SK-N-SH treated with all-trans-retinoic acid at 6 μM for 48 hours (cell line): ENCODE measurements at regions not wholly inside any gene's neighbourhood (a gene's known extent, or its start where the extent isn't known, plus 50 kb on each side); places are given as distances from the start of the nearest gene placed in this dataset.

Experiments
- ARNTL ChIP-seq: fragments of 450-650 bp; formaldehyde crosslinking; IDR thresholded peaks from 2 replicates; pipeline ENCODE4 v1.5.0; 2020; ENCODE audit warnings: low read depth, mild to moderate bottlenecking, moderate library complexity, borderline replicate concordance
- CSDC2 ChIP-seq: fragments of 250-450 bp; sonication (Bioruptor Pico); IDR thresholded peaks from 2 replicates; pipeline ENCODE4 v1.5.0; 2020; ENCODE audit warnings: mild to moderate bottlenecking, moderate library complexity
- ISL1 ChIP-seq: fragments of 250-450 bp; sonication (Bioruptor Pico); IDR thresholded peaks from 2 replicates; pipeline ENCODE4 v2.1.2; 2022; ENCODE audit warnings: mild to moderate bottlenecking, moderate library complexity
- OSR1 ChIP-seq: fragments of 250-450 bp; sonication (Bioruptor Pico); IDR thresholded peaks from 2 replicates; pipeline ENCODE4 v1.8.0; 2022; ENCODE audit warnings: moderate library complexity, mild to moderate bottlenecking, inconsistent platforms
- RARB ChIP-seq: fragments of 250-450 bp; sonication (Bioruptor Pico); IDR thresholded peaks from 2 replicates; pipeline ENCODE4 v1.8.0; 2021; ENCODE audit warnings: mild to moderate bottlenecking, moderate library complexity
- TCF4 ChIP-seq: fragments of 250-450 bp; sonication (Bioruptor Pico); IDR thresholded peaks from 2 replicates; pipeline ENCODE4 v1.8.0; 2021; ENCODE audit warnings: mild to moderate bottlenecking, moderate library complexity, borderline replicate concordance
- ZFP3 ChIP-seq: fragments of 250-450 bp; sonication (Bioruptor Pico); IDR thresholded peaks from 2 replicates; pipeline ENCODE4 v1.5.0; 2020; ENCODE audit warnings: mild to moderate bottlenecking, moderate library complexity
- ZNF565 ChIP-seq: fragments of 450-650 bp; formaldehyde crosslinking; conservative IDR thresholded peaks from 2 replicates; pipeline ENCODE4 v1.5.0; 2020; ENCODE audit warnings: low read depth, mild to moderate bottlenecking, moderate library complexity
- ZNF70 ChIP-seq: fragments of 450-650 bp; formaldehyde crosslinking; IDR thresholded peaks from 2 replicates; pipeline ENCODE4 v1.5.0; 2020; ENCODE audit warnings: mild to moderate bottlenecking, moderate library complexity
- TF ChIP-seq, protein P1 (sequence below): fragments of 250-450 bp; sonication (Bioruptor Pico); IDR thresholded peaks from 2 replicates; pipeline ENCODE4 v1.5.1; 2021; ENCODE audit warnings: mild to moderate bottlenecking, moderate library complexity
- TF ChIP-seq, protein P2 (sequence below): fragments of 250-450 bp; sonication (Bioruptor Pico); IDR thresholded peaks from 2 replicates; pipeline ENCODE4 v1.8.0; 2021; ENCODE audit warnings: low read depth, mild to moderate bottlenecking, moderate library complexity, borderline replicate concordance
- TF ChIP-seq, protein P3 (sequence below): fragments of 250-450 bp; sonication (Bioruptor Pico); IDR thresholded peaks from 2 replicates; pipeline ENCODE4 v1.5.1; 2020; ENCODE audit warnings: low read depth, mild to moderate bottlenecking, moderate library complexity
- TF ChIP-seq, protein P4 (sequence below): fragments of 250-450 bp; sonication (Bioruptor Pico); IDR thresholded peaks from 2 replicates; pipeline ENCODE4 v1.8.0; 2020; ENCODE audit warnings: mild to moderate bottlenecking, moderate library complexity, borderline replicate concordance

DNA sequence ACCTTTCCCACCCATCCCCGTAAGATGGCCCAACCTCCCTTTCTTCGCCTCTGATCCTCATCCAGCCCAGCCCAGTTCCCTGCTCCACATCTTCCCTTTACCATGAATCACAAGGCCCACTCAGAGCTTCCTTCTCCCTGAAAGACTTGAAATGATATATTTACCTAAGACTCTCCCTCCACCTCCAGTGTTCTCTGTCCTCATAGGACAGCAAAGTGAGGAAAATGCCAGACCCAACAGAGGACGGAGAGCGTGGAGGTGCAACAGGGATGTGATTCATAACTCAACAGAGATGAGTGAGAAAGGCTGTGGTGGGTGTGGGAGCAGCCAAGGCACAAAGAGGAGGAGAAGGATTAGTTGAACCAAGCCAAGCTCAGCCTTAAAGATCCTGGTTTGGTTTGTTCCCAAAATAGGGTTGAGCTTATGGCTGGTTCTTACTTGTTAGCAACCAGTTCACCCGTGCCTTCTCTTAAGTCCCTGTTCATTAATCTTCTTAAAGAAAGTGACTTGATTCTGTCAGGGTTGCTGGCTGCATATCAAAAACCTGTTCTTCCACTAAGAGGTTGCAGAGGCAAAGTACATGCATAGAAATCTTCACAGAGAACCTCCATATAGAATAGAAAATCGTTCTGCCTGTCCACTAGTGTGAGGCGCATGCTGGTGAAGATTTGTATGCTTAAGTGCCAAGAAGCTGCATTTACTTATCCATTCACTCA is 183.2 kb downstream of the ACTL7B start:
- no peak for TF ChIP-seq ZFP3 (CRISPR knock-in tag)
- no peak for TF ChIP-seq ARNTL
- TF ChIP-seq, protein P1, sequence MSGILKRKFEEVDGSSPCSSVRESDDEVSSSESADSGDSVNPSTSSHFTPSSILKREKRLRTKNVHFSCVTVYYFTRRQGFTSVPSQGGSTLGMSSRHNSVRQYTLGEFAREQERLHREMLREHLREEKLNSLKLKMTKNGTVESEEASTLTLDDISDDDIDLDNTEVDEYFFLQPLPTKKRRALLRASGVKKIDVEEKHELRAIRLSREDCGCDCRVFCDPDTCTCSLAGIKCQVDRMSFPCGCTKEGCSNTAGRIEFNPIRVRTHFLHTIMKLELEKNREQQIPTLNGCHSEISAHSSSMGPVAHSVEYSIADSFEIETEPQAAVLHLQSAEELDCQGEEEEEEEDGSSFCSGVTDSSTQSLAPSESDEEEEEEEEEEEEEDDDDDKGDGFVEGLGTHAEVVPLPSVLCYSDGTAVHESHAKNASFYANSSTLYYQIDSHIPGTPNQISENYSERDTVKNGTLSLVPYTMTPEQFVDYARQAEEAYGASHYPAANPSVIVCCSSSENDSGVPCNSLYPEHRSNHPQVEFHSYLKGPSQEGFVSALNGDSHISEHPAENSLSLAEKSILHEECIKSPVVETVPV, result no peak
- no peak for TF ChIP-seq ZNF565 (CRISPR knock-in tag)
- TF ChIP-seq, protein P2, sequence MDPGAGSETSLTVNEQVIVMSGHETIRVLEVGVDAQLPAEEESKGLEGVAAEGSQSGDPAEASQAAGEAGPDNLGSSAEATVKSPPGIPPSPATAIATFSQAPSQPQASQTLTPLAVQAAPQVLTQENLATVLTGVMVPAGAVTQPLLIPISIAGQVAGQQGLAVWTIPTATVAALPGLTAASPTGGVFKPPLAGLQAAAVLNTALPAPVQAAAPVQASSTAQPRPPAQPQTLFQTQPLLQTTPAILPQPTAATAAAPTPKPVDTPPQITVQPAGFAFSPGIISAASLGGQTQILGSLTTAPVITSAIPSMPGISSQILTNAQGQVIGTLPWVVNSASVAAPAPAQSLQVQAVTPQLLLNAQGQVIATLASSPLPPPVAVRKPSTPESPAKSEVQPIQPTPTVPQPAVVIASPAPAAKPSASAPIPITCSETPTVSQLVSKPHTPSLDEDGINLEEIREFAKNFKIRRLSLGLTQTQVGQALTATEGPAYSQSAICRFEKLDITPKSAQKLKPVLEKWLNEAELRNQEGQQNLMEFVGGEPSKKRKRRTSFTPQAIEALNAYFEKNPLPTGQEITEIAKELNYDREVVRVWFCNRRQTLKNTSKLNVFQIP (CRISPR knock-in tag), result no peak
- TF ChIP-seq, protein P3, sequence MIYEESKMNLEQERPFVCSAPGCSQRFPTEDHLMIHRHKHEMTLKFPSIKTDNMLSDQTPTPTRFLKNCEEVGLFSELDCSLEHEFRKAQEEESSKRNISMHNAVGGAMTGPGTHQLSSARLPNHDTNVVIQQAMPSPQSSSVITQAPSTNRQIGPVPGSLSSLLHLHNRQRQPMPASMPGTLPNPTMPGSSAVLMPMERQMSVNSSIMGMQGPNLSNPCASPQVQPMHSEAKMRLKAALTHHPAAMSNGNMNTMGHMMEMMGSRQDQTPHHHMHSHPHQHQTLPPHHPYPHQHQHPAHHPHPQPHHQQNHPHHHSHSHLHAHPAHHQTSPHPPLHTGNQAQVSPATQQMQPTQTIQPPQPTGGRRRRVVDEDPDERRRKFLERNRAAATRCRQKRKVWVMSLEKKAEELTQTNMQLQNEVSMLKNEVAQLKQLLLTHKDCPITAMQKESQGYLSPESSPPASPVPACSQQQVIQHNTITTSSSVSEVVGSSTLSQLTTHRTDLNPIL, result no peak
- TF ChIP-seq ZNF70 (CRISPR knock-in tag), result no peak
- TF ChIP-seq CSDC2, result no peak
- no peak for TF ChIP-seq TCF4 (CRISPR knock-in tag)
- no peak for TF ChIP-seq ISL1 (CRISPR knock-in tag)
- TF ChIP-seq, protein P4, sequence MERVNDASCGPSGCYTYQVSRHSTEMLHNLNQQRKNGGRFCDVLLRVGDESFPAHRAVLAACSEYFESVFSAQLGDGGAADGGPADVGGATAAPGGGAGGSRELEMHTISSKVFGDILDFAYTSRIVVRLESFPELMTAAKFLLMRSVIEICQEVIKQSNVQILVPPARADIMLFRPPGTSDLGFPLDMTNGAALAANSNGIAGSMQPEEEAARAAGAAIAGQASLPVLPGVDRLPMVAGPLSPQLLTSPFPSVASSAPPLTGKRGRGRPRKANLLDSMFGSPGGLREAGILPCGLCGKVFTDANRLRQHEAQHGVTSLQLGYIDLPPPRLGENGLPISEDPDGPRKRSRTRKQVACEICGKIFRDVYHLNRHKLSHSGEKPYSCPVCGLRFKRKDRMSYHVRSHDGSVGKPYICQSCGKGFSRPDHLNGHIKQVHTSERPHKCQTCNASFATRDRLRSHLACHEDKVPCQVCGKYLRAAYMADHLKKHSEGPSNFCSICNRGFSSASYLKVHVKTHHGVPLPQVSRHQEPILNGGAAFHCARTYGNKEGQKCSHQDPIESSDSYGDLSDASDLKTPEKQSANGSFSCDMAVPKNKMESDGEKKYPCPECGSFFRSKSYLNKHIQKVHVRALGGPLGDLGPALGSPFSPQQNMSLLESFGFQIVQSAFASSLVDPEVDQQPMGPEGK (CRISPR knock-in tag), result no peak
- no peak for TF ChIP-seq OSR1 (CRISPR knock-in tag)
- TF ChIP-seq RARB (CRISPR knock-in tag), result no peak
